Superior temporal gyrus (tissue), 1 donor: ENCODE measurements at regions not wholly inside any gene's neighbourhood (a gene's known extent, or its start where the extent isn't known, plus 50 kb on each side); places are given as distances from the start of the nearest gene placed in this dataset.

Experiments
- DNase-seq: peaks from one replicate; pipeline ENCODE4 v3.0.0-alpha.2; 2016; ENCODE audit errors: extremely low spot score

DNA sequence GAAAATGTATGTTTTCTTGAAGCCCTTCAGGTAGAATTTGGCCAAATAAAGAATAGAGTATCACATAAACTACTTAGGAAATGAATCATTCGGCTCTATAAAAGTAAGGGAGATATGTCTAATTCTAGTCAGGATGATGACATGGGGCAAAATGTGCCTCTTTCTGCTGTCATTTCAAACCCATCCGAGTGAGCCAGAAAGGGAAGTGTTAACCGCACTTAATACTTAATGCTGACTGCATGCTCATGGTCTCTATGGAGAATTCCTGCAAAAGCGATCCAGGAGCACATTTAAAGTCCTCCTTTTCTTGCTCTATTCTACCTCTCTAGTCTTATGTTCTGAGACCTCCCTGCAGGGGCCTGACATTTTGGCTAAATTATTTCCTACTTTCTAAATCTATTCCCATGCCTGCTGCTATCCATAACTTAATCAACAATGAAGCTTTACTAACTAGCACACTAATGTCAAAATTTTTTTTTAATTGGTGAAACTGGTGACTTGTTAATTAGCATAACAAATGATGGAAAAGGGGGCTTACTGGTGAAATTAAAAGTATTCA, 127.4 kb downstream of the CDC42EP3 start:
- no peak for DNase-seq

- no peak for DNase-seq
Observed at GRCh38 chr2:37544591-37545031, 126.8 kb downstream of the CDC42EP3 start.

DNA sequence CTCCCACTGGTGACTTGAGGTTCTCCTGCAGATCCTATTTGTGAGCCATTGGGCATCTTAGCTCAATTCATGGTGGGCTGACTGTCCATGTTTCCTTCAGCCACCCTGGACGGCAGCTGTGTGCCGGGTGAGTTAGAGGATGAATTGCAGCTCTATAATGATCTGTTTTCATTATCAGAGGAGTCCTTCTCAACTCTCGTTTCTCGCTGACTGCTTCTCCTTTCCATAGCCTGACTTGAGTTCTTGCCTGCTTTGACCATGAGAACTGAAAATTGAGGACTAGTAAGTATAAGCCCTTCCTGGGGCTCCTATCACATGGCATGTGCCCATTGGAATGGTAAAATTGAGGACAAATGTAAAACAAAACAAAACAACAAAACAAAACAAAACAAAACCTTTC, 121.8 kb downstream of the CDC42EP3 start:
- no peak for DNase-seq

DNA sequence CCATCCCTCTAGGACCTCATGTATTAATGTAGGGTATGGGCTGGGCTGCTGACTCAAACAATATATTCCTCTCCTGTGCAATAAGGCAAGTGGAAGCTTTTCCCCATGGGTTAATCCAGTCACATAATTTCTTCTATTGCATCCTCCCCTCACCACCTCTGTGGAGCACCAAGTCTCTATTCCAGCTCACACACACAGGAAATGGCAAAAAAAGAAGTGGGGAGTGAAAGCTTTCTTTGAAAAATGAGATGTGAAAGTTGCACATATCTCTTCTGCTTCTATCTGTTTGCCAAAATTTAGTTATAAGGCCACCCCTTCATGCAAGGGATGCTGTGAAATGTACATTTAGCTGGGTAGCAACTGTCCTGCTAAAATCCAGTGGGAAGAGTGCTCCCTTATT, 121.3 kb downstream of the CDC42EP3 start:
- no peak for DNase-seq

GRCh38 chr2:37551783-37552182, 119.7 kb downstream of the CDC42EP3 start:
- DNase-seq: no peak

DNA sequence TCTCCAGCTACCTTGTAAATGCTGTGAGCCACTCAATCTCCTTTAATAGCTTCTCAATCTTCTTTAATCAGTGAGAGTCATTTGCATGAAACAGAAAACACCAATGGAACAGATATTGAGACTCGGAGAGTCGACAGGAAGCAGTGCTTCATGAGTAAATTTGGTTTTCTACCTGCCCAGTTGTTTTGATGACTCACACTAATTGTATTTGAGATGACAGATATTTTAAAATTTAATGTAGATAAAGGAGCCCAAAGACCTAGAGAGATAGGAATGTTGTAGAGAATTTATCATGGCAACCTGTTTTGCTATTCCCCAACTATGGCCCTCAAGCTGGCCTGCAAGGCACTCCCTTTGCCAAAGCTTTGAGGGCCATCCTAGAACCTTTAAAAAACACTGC, 119.1 kb downstream of the CDC42EP3 start:
- DNase-seq: no peak

DNA sequence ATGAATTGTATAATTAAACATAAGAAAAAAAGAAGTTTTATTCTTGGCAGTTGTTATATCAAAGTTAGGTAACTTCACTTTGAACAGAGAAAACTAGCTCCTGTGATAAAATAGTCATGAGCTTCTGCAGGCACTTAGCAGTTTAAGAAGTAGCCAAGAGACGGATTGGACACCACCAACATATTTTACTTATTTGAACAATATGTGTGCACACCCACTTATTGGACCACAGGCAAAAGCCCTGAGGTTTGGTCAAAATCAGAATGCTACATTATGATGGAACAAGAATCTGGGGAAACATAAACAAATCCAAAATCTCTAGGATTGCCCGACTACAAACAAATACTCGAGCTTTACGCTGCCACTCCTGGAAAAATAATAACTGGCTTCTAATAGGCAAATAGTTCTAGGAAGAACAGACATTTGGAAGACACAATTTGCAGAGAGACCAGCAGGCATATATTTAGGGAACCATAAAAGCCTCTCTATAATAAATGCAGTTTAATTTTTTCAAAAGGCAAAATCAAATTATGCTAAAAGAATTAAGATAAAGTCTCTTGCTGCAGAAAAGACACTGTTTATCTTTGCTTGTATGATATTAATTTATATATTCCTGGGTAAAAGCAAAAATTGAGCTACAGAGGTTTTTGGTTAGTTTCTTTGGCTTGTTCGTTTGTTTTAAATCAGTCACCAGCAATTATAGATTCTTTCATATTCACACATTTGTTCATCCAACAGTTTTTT, 117.9 kb downstream of the CDC42EP3 start:
- no peak for DNase-seq

DNA sequence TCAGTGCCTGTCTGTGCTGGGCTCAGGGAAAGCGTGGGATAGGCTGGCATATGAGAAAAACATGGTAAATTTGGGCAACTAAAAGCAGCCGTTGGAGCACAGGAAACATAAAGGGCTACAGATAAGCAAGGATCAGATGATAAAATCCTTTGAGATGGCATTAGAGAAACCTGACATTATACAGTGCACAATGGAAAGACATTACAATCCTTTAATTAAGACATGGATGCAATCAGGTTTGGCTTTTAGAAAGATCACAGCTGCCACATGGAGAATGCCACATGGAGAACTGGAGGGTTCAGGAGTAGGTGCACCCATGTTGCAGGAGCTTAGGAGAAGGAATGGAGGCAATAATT, 117.3 kb downstream of the CDC42EP3 start:
- DNase-seq: peak; percentile 47

DNA sequence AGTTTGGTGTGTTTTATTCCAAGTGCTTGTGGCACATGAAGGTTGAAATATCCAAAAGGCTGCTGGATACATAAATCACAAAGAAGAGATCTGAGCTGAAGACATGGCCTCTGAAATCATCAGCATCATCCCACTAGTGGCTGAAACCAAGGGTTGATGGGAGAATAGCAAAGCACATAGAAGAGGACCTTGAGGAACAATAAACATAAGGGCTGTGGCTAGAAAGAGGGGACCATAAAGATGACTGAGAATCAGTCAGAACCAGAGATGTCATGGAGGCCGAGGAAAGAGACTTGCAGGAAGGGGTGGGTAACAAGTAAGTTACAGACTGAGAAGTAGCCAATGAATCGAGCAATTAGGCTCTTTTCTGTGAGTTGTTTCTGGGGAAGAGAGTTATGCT, 116.8 kb downstream of the CDC42EP3 start:
- no peak for DNase-seq

- DNase-seq: no peak
Observed at GRCh38 chr2:37555457-37555856, 116.0 kb downstream of the CDC42EP3 start.

- DNase-seq: no peak
Observed at GRCh38 chr2:37556256-37556655, 115.2 kb downstream of the CDC42EP3 start.

DNA sequence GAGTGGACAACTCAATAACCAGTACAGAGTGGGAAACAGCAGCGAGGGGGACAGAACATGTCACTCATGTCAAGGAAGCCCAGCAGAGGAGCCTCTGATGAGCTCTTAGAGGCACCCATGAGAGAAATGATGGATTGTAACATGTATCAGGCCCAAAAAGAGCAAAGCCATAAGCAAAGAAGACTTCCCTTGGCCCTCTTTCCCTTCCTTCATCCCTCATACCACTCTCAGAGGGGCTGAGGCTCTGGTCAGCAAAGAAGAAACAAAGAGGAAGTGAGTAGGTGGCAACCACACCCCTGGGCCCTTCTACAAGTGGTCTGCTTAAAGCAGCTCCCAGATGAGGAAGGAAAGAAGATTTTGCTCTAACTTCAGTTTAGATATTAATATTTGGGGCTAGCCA, 112.8 kb downstream of the CDC42EP3 start:
- DNase-seq: no peak

DNA sequence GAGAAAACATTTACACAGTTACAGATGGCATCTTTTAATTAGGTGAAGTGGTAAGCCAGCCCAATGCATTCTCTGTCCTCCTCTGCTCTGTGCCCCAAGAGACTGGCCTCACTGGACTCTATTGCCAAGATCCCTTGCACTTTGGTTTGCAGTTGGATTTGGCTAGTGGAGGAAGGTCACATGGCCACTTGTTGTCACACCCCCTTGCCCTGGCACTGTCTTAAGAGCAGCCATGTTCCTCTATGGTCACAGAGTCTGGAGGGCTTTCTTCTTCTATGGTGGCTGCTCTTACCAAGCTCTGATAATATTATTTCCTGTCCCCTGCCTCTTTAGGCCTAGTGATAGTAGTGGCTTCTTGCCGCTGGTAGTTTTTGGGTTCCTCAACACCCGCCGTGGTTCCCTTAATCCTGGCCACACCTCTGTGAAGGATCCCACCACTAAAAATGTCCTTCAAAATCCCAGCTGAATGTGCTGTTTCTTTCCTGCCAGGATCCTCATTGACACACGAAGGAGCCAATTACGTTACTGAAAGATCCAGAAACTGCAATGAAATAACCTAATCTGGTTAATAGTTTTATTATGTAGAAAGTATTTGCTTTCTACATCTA, 111.1 kb downstream of the CDC42EP3 start:
- DNase-seq: no peak

- no peak for DNase-seq
Observed at GRCh38 chr2:37560863-37561614, 110.4 kb downstream of the CDC42EP3 start.

DNA sequence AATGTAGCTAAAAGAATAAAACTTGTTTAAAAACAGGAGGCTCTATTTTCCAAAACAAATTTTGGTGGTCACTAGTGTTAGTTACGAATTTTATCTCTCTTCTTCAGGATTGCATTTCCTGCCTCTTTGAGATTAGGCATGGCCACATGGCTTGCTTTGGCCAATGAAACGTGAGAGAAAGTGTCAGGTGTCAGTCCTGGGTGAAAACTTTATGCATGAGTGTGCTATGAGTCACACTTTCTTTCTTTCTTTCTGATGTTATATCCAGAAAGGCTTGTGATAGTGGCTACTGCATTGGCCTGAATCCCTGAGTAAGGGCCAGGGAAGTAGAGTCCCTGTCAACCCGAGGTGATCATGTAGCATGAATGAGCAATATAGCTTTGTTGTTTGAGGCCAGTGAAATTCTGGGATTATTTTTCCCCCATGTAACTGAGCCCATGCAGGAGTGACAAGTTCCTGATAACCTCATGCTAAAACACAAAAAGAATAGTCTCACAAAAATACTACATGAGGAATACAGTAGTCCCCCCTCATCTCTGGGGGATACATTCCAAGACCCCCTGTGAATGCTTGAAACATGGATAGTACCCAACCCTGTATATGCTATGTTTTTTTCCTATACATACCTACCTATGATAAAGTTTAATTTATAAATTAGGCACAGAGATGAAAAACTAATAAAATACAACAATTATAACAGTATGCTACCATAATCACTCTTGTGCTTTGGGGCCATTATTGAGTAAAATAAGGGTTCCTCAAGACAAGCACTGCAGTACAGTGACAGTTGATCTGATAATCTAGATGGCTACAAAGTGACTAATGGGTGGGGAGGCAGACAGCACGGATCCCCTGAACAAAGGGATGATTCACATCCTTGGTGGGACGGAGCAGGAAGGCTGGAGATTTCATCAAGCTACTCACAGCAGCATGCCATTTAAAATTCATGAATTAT, 109.5 kb downstream of the CDC42EP3 start:
- DNase-seq: no peak

- peak; percentile 44 for DNase-seq
Observed at GRCh38 chr2:37563375-37564015, 107.9 kb downstream of the CDC42EP3 start.

- no peak for DNase-seq
Observed at GRCh38 chr2:37564356-37564755, 107.1 kb downstream of the CDC42EP3 start.

GRCh38 chr2:37566517-37566981, 104.9 kb downstream of the CDC42EP3 start:
- no peak for DNase-seq

DNA sequence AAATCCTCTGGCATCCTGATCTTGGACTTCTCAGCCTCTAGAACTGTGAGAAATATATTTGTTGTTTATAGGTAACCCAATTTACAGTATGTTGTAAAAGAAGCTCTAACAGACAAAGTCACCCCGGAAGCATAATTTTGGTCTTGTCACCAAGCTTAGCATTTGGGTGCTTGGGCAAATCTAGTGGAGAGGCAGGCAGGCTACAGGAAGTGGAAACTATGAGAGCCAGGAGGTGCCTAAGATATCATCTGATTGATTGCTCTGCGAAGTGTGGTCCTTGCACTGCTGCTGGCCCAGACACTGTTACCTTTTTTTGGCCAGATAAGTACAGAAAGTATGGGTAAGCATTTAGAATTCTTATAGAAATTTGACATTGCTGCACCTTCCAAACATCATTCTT, 102.9 kb downstream of the CDC42EP3 start:
- DNase-seq: no peak

GRCh38 chr2:37569131-37569823, 102.2 kb downstream of the CDC42EP3 start:
- DNase-seq: no peak
